ENCODE measurements at regions not wholly inside any gene's neighbourhood (a gene's known extent, or its start where the extent isn't known, plus 50 kb on each side); places are given as distances from the start of the nearest gene placed in this dataset.

- Mint-ChIP-seq H3K36me3 (ENCODE audit: insufficient read depth, unreplicated experiment) (no peaks in the 10 kb centered on the region), H3K27ac (ENCODE audit: low read depth, unreplicated experiment) (no peak overlapping the region), H3K27me3 (ENCODE audit: insufficient read depth, unreplicated experiment) (no peaks in the 10 kb centered on the region), H3K4me1 (ENCODE audit: insufficient read depth, unreplicated experiment) (peaks cover 33% of the 10 kb centered on the region), H3K4me3 (ENCODE audit: unreplicated experiment) (no peak overlapping the region), H3K9me3 (ENCODE audit: unreplicated experiment) (no peaks in the 10 kb centered on the region)
- TF ChIP-seq CTCF (IDR thresholded peaks at IDR 0.05; ENCODE audit: unreplicated experiment) = no peak
- ChIA-PET POLR2A (interaction anchor here (0.9 to 1.4 kb wide), 3 partner anchors 13 to 71 kb away, joined by 3 to 6 read pairs (median 3); partner anchors contain the start of gene ARHGAP5), CTCF (interaction anchor here (0.6 to 3.0 kb wide), 5 partner anchors 11 to 84 kb away, joined by 3 to 8 read pairs (median 4); no protein-coding TSS in a partner anchor)
- DNase-seq (ENCODE audit: unreplicated experiment) = no peak
- intact Hi-C loops (cut with micrococcal nuclease) = no loop called here
- no TSS peak for BruUV-seq (replicated peaks)
Observed at GRCh38 chr14:32005628-32006027, 71.5 kb upstream of the ARHGAP5 start.

- Mint-ChIP-seq H3K4me1 (ENCODE audit: insufficient read depth, unreplicated experiment) (peaks cover 42% of the 10 kb centered on the region), H3K27me3 (ENCODE audit: insufficient read depth, unreplicated experiment) (no peaks in the 10 kb centered on the region), H3K9me3 (ENCODE audit: unreplicated experiment) (no peaks in the 10 kb centered on the region), H3K27ac (ENCODE audit: low read depth, unreplicated experiment) (no peak overlapping the region), H3K36me3 (ENCODE audit: insufficient read depth, unreplicated experiment) (no peaks in the 10 kb centered on the region), H3K4me3 (ENCODE audit: unreplicated experiment) (no peak overlapping the region)
- ChIA-PET POLR2A (interaction anchor here (0.9 to 1.4 kb wide), 5 partner anchors 12 to 17 kb away, joined by 3 to 6 read pairs (median 3); no protein-coding TSS in a partner anchor), CTCF (interaction anchor here (0.5 to 1.1 kb wide), 4 partner anchors 13 to 1065 kb away, joined by 3 to 6 read pairs (median 4); no protein-coding TSS in a partner anchor)
- intact Hi-C loops (cut with micrococcal nuclease) = no loop called here
- TF ChIP-seq CTCF (IDR thresholded peaks at IDR 0.05; ENCODE audit: unreplicated experiment) = no peak
- BruUV-seq (replicated peaks) = no TSS peak
- no peak for DNase-seq (ENCODE audit: unreplicated experiment)
Observed at GRCh38 chr14:32006263-32007110, 70.6 kb upstream of the ARHGAP5 start.

GRCh38 chr14:32007755-32008362 is 69.2 kb upstream of the ARHGAP5 start:
- BruUV-seq (replicated peaks) = no TSS peak
- Mint-ChIP-seq H3K4me3 (ENCODE audit: unreplicated experiment) (no peak overlapping the region), H3K4me1 (ENCODE audit: insufficient read depth, unreplicated experiment) (peaks cover 50% of the 10 kb centered on the region), H3K27me3 (ENCODE audit: insufficient read depth, unreplicated experiment) (no peaks in the 10 kb centered on the region), H3K27ac (ENCODE audit: low read depth, unreplicated experiment) (peak overlapping the region; percentile 28), H3K36me3 (ENCODE audit: insufficient read depth, unreplicated experiment) (no peaks in the 10 kb centered on the region), H3K9me3 (ENCODE audit: unreplicated experiment) (no peaks in the 10 kb centered on the region)
- TF ChIP-seq CTCF (IDR thresholded peaks at IDR 0.05; ENCODE audit: unreplicated experiment) = no peak
- ChIA-PET CTCF (interaction anchor here (0.6 to 1.1 kb wide), 3 partner anchors 17 to 376 kb away, joined by 4 to 6 read pairs (median 4); no protein-coding TSS in a partner anchor), POLR2A (interaction anchor here (0.9 to 5.4 kb wide), 3 partner anchors 9 to 17 kb away, joined by 3 to 84 read pairs (median 3); no protein-coding TSS in a partner anchor)
- intact Hi-C loops (cut with micrococcal nuclease) = no loop called here
- DNase-seq (ENCODE audit: unreplicated experiment) = no peak

- H3K27ac Mint-ChIP-seq (ENCODE audit: low read depth, unreplicated experiment) = peak overlapping the region; percentile 28
- DNase-seq (ENCODE audit: unreplicated experiment) = no peak
- intact Hi-C loops (cut with micrococcal nuclease) = no loop called here
- ChIA-PET POLR2A (interaction anchor here (0.8 to 5.4 kb wide), 5 partner anchors 10 to 71 kb away, joined by 3 to 84 read pairs (median 3); no protein-coding TSS in a partner anchor), CTCF (interaction anchor here (0.8 kb wide), 1 partner anchor 55 kb away, joined by 4 read pairs; no protein-coding TSS in a partner anchor)
- H3K36me3 Mint-ChIP-seq (ENCODE audit: insufficient read depth, unreplicated experiment) = no peaks in the 10 kb centered on the region
- H3K4me1 Mint-ChIP-seq (ENCODE audit: insufficient read depth, unreplicated experiment) = peaks cover 50% of the 10 kb centered on the region
- H3K9me3 Mint-ChIP-seq (ENCODE audit: unreplicated experiment) = no peaks in the 10 kb centered on the region
- TF ChIP-seq CTCF (IDR thresholded peaks at IDR 0.05; ENCODE audit: unreplicated experiment) = no peak
- H3K27me3 Mint-ChIP-seq (ENCODE audit: insufficient read depth, unreplicated experiment) = no peaks in the 10 kb centered on the region
- no peak overlapping the region for H3K4me3 Mint-ChIP-seq (ENCODE audit: unreplicated experiment)
- BruUV-seq (replicated peaks) = no TSS peak
Observed at GRCh38 chr14:32008602-32009193, 68.4 kb upstream of the ARHGAP5 start.

Data from MCF 10A (cell line).